Activated B cell treated with CpG ODN at 0.5 μM for 24 hours (primary cell): ENCODE measurements at regions not wholly inside any gene's neighbourhood (a gene's known extent, or its start where the extent isn't known, plus 50 kb on each side); places are given as distances from the start of the nearest gene placed in this dataset.
"Not testable (repeated sequence)": the region's sequence is repeated elsewhere in the genome, so short reads cannot be mapped to it uniquely, and the experiment has no call there.

ENCODE experiments used
- ATAC-seq: fragments of 200-7000 bp; cut with Tn5 transposase; one replicate; pipeline ENCODE4 v1.10.0; 2021; ENCODE audit warnings: low read depth, mild to moderate bottlenecking, moderate library complexity
- CTCF ChIA-PET: fragments of 350-600 bp; sonication (Branson Sonifier 250); formaldehyde crosslinking; loops from one replicate; lab custom pipeline; 2021; ENCODE audit warnings: antibody characterized with exemption; lab: Charles Lee
- POLR2A ChIA-PET: fragments of 350-600 bp; sonication (Branson Sonifier 250); formaldehyde crosslinking; loops from one replicate; lab custom pipeline; 2021; ENCODE audit warnings: antibody characterized with exemption; lab: Charles Lee
- DNase-seq: peaks from one replicate; pipeline ENCODE4 v3.0.0; 2022
- H3K27ac Mint-ChIP-seq: one replicate; pipeline ENCODE4 v1.8.0; 2020; ENCODE audit warnings: mixed read lengths
- H3K27me3 Mint-ChIP-seq: one replicate; pipeline ENCODE4 v1.8.0; 2021; ENCODE audit warnings: mixed read lengths
- H3K36me3 Mint-ChIP-seq: one replicate; pipeline ENCODE4 v1.8.0; 2021; ENCODE audit warnings: low read depth, mixed read lengths
- H3K4me1 Mint-ChIP-seq: one replicate; pipeline ENCODE4 v1.8.0; 2021; ENCODE audit warnings: mixed read lengths
- H3K4me3 Mint-ChIP-seq: one replicate; pipeline ENCODE4 v1.8.0; 2020; ENCODE audit warnings: mild to moderate bottlenecking, mixed read lengths
- H3K9me3 Mint-ChIP-seq: one replicate; pipeline ENCODE4 v1.8.0; 2020; ENCODE audit warnings: mixed read lengths
- CTCF ChIP-seq: fragments of 200-600 bp; IDR thresholded peaks from one replicate; pipeline ENCODE4 v1.8.0; 2022; ENCODE audit warnings: antibody characterized with exemption, mild to moderate bottlenecking
- intact Hi-C: fragments of 100-400 bp; cut with micrococcal nuclease; formaldehyde crosslinking; loops from one replicate; pipeline ENCODE4 v1.15.1; 2024

GRCh38 chr4:97134456-97134855 is 1008.8 kb downstream of the STPG2 start:
- Mint-ChIP-seq H3K27me3 (no peaks in the 10 kb centered on the region), H3K4me3 (no peak overlapping the region), H3K9me3 (peaks cover 16% of the 10 kb centered on the region), H3K27ac (no peak overlapping the region), H3K36me3 (no peaks in the 10 kb centered on the region), H3K4me1 (no peaks in the 10 kb centered on the region)
- intact Hi-C loops = no loop called here
- ATAC-seq = no peak
- POLR2A ChIA-PET = no interaction called here
- TF ChIP-seq CTCF = no peak
- CTCF ChIA-PET = no interaction called here
- no peak for DNase-seq

- intact Hi-C loops = no loop called here
- no peaks in the 10 kb centered on the region for H3K4me1 Mint-ChIP-seq
- H3K4me3 Mint-ChIP-seq = no peak overlapping the region
- DNase-seq (no peak), ATAC-seq (no peak)
- peaks cover 19% of the 10 kb centered on the region for H3K9me3 Mint-ChIP-seq
- POLR2A ChIA-PET = no interaction called here
- no peaks in the 10 kb centered on the region for H3K36me3 Mint-ChIP-seq
- H3K27ac Mint-ChIP-seq = no peak overlapping the region
- TF ChIP-seq CTCF = no peak
- H3K27me3 Mint-ChIP-seq = no peaks in the 10 kb centered on the region
- CTCF ChIA-PET = no interaction called here
These were observed 1003.5 kb downstream of the STPG2 start for GRCh38 chr4:97139791-97140190.

- DNase-seq (no peak), ATAC-seq (no peak)
- no peaks in the 10 kb centered on the region for H3K27me3 Mint-ChIP-seq
- TF ChIP-seq CTCF = no peak
- H3K4me3 Mint-ChIP-seq = no peak overlapping the region
- H3K27ac Mint-ChIP-seq = no peak overlapping the region
- H3K36me3 Mint-ChIP-seq = no peaks in the 10 kb centered on the region
- POLR2A ChIA-PET = no interaction called here
- CTCF ChIA-PET = no interaction called here
- H3K4me1 Mint-ChIP-seq = no peaks in the 10 kb centered on the region
- intact Hi-C loops = no loop called here
- peaks cover 19% of the 10 kb centered on the region for H3K9me3 Mint-ChIP-seq
These were observed 1002.7 kb downstream of the STPG2 start for GRCh38 chr4:97140545-97140944.

GRCh38 chr4:97141332-97141731 is 1001.9 kb downstream of the STPG2 start:
- POLR2A ChIA-PET = not testable (repeated sequence)

GRCh38 chr4:97142410-97142809 is 1000.9 kb downstream of the STPG2 start:
- no peaks in the 10 kb centered on the region for H3K4me1 Mint-ChIP-seq
- TF ChIP-seq CTCF = no peak
- no peaks in the 10 kb centered on the region for H3K27me3 Mint-ChIP-seq
- H3K36me3 Mint-ChIP-seq = no peaks in the 10 kb centered on the region
- DNase-seq (no peak), ATAC-seq (no peak)
- ChIA-PET POLR2A (no interaction called here), CTCF (no interaction called here)
- intact Hi-C loops = no loop called here
- H3K9me3 Mint-ChIP-seq = peaks cover 13% of the 10 kb centered on the region
- H3K27ac Mint-ChIP-seq = no peak overlapping the region
- no peak overlapping the region for H3K4me3 Mint-ChIP-seq

More at GRCh38 chr4:97141332-97141731, 1001.9 kb downstream of the STPG2 start:
- H3K4me3 Mint-ChIP-seq, intact Hi-C loops, ATAC-seq, DNase-seq, H3K36me3 Mint-ChIP-seq, H3K27ac Mint-ChIP-seq, H3K27me3 Mint-ChIP-seq, CTCF ChIA-PET, H3K4me1 Mint-ChIP-seq: not testable (repeated sequence)
- H3K9me3 Mint-ChIP-seq = peaks cover 17% of the 10 kb centered on the region

- intact Hi-C loops = no loop called here
- no peaks in the 10 kb centered on the region for H3K36me3 Mint-ChIP-seq
- CTCF ChIA-PET = no interaction called here
These were observed 1000.4 kb downstream of the STPG2 start for GRCh38 chr4:97142893-97143292.

More at GRCh38 chr4:97142893-97143292, 1000.4 kb downstream of the STPG2 start:
- Mint-ChIP-seq H3K4me1 (no peaks in the 10 kb centered on the region), H3K27me3 (no peaks in the 10 kb centered on the region), H3K27ac (no peak overlapping the region), H3K9me3 (peaks cover 12% of the 10 kb centered on the region), H3K4me3 (no peak overlapping the region)
- DNase-seq = no peak
- POLR2A ChIA-PET = no interaction called here
- no peak for TF ChIP-seq CTCF
- ATAC-seq = no peak
